SH-SY5Y (cell line): ENCODE measurements at regions not wholly inside any gene's neighbourhood (a gene's known extent, or its start where the extent isn't known, plus 50 kb on each side); places are given as distances from the start of the nearest gene placed in this dataset.

Source experiments
- GATA2 ChIP-seq: IDR thresholded peaks from 2 replicates; pipeline ENCODE4 v1.6.1; 2011; ENCODE audit warnings: mild to moderate bottlenecking, low read depth, low read length
- GATA3 ChIP-seq: IDR thresholded peaks from 2 replicates; pipeline ENCODE4 v1.6.1; 2011; ENCODE audit warnings: low read depth, mild to moderate bottlenecking, low read length, moderate library complexity

- TF ChIP-seq GATA3 (no peak), GATA2 (no peak)
Observed at GRCh38 chr4:136320465-136320813, 1211.9 kb downstream of the PCDH18 start.
